TTC549 (cell line): ENCODE measurements at regions not wholly inside any gene's neighbourhood (a gene's known extent, or its start where the extent isn't known, plus 50 kb on each side); places are given as distances from the start of the nearest gene placed in this dataset.
A peak's percentile ranks its signal among the peaks of the same experiment; 100 is the strongest.

Source experiments
- FAIRE-seq: peaks from 2 replicates; lab custom pipeline; 2012; peaks lifted over from hg19 to GRCh38; lab: Jason Lieb, UNC

GRCh38 chr3:162436826-162437225 is 940.2 kb downstream of the OTOL1 start:
- no peak for FAIRE-seq

- no peak for FAIRE-seq
Measured at GRCh38 chr3:162437480-162437879, 940.9 kb downstream of the OTOL1 start.

DNA sequence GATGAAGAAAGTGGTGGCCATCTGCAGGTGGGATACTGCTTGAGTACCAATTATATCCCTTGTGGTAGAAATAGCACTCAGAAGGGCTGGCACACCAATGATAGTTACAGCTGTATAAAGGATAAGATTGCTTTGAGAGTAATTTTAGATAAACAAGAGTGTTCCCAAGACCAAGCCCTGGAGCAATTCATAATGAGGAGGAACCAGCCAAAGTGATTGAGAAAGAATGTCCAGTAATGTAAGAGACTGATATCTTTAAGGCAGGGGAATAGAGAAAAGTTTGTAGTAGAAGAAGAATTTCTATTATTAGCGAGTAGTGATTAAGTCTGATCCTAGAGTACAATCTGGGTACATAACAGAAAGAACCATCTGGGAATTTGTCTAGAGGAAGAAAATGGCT is 945.1 kb downstream of the OTOL1 start:
- FAIRE-seq: no peak

GRCh38 chr3:162443376-162443775 is 946.8 kb downstream of the OTOL1 start:
- FAIRE-seq: no peak

DNA sequence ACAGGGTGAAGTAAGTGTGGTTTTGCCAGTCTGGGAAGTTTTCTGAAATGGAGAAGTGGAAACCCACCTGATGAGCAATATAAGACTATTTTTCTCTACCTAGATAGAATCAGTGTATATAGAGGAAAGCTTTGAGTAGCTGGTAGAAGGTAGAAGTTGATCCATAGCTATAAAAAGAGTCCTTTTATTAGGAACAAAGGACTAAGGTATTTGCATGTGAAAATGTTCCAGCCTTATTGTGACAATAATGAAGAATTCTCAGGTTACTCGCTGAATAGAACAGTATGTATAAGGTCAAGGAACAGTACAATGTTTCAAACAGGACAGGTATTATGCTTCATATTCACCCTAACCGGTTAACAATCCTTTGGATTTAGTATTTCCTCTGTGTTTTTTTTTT is 972.2 kb downstream of the OTOL1 start:
- FAIRE-seq: no peak

DNA sequence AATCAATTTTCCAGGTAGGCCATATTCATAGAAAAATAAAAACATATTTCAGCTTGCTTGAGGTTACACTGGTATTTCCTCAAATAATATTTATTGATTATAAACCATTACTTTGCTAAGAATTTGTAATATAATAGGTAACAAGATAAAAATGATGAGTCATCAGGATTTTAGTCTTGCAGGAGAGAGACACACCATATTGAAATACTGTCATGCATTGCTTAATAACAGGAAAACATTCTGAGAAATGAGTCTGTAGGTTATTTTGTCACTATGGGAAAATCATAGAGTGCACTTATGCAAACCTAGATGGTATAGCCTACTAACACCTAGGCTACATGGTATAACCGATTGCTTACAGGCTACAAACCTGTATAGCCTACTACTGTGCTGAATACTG is 990.5 kb downstream of the OTOL1 start:
- no peak for FAIRE-seq

DNA sequence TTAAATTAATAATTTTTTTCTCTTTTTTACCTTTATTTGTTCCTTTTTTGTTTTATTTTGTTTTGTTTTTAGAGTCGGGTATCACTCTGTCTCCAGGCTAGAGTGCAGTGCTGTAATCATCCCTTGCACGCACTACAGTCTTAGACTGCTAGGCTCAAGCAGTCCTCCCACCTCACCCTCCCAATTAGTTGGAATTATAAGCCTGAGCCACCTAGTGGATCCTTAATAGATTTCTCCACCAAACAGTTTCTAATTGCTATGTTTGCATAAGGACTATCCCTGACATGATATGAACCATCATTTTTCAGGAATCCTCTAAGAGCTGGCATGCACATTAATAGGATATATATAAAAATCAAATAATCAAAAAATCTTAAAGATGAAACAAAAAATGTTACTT is 993.2 kb downstream of the OTOL1 start:
- no peak for FAIRE-seq

DNA sequence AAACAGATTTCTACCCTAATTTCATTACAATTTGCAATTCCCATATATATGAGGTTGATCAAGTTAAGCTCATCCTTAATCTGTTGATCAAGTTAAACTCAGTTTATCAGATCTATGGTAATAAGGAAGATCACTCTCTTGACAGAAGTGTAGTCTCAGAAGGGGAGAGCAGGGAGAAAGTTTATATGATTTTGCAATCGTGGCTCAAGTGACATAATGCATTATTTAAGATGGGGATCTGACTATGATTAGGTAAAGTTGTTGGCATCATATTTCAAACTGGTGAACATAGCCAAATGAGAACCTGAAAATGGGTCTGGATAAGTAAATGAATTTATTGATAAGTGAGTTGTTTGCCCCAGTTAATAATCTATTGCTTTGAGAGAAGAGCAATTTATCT is 995.3 kb downstream of the OTOL1 start:
- no peak for FAIRE-seq

GRCh38 chr3:162492446-162493081 is 996.0 kb downstream of the OTOL1 start:
- no peak for FAIRE-seq

DNA sequence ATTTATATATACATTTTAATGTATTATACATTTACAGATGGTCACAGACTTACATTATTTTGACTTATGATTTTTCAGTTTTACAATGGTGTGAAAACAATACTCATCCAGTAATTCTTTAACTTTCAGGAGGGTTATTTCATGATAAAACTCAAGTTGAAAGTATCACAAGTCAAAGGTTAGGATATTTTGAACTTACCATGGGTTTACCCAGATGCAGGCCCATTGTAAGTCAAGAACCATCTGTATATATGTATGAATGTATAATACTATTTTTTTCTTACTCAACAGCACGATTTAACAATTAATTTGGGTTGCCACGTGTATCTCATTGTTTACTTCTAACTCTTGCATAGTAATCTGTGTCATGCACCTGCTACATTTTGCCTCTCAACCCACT is 1002.0 kb downstream of the OTOL1 start:
- no peak for FAIRE-seq

- peak; percentile 47 for FAIRE-seq
Measured at GRCh38 chr3:162507397-162507796, 1010.8 kb downstream of the OTOL1 start.

GRCh38 chr3:162512488-162512887 is 1015.9 kb downstream of the OTOL1 start:
- FAIRE-seq: no peak

DNA sequence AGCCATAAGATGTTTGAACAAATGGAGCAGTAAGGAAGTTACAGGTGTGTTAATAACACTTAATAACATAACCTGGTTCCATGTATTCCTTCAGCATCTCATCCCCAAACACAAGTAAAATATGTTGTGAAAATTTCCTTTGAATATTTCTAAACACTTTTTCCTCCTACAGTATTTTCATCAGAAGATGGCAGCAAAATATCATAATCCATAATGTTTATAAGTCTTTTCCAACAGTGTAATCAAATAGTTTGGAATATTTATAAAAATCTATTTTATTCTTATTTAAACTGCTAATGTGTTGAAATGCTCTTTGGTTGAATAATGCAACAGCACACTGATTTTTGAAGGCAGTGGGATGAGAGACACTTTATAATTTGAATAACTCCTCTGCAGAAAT is 1020.5 kb downstream of the OTOL1 start:
- FAIRE-seq: no peak

- FAIRE-seq: no peak
Measured at GRCh38 chr3:162521669-162522068, 1025.1 kb downstream of the OTOL1 start.

GRCh38 chr3:162525066-162525742 is 1028.6 kb downstream of the OTOL1 start:
- no peak for FAIRE-seq

- no peak for FAIRE-seq
Measured at GRCh38 chr3:162525771-162526170, 1029.2 kb downstream of the OTOL1 start.

DNA sequence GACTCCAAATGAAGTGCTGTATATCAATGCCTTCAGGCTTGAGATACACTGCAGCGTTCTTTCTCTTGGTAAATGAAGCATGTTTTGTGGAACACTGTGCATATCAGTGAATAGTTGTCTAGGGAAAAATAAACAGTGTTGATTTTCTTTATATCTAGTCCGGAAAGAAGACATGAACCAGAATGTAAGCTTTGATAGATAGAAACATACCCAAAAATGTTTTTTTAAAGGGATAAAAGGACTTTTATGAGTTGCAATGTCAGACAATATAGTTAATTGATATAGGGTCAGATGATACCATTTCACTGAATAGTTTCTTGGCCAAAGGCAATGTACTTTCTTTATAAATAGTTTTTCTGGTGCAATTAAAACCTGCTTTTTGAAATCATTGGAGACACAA is 1037.8 kb downstream of the OTOL1 start:
- FAIRE-seq: no peak

DNA sequence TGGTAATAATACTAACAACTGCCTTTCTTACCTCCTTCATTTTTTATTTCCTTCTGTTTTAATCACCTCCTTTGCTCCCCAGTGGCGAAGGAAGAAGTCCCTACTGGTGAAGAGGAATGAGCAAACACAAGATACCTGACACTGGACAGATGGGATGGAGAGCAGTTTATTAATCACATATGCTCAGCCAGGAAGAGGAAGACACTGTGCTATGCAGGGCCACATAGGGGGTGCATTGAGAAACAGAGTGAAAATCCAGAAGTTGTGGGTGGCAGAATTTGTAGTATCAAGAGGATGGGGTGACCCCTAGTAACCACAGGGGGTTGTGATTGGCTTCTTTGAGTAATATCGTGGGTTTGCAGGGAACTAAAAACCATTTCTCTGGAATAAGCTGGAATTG is 1041.9 kb downstream of the OTOL1 start:
- FAIRE-seq: no peak

- no peak for FAIRE-seq
Measured at GRCh38 chr3:162538906-162539305, 1042.3 kb downstream of the OTOL1 start.

GRCh38 chr3:162540421-162540820 is 1043.8 kb downstream of the OTOL1 start:
- FAIRE-seq: no peak

DNA sequence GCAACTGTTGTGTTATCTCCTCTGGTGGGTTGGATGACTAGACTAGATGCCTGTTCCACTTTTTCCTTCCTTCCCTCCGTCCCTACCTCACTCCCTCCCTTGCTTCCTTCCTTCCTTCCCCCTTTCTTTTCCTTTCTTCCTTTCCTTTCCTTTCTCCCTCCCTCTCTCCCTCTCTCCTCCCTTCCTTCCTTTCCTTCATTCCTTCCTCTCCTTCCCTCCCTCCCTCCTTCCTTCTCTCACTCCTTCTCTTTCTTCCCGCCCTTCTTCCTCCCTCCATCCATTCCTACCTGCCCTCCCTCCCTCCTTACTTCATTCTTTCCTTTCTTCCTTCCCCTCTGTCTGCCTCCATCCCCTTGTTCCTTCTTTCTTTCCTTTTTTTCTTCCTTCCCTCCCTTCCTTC is 1045.3 kb downstream of the OTOL1 start:
- no peak for FAIRE-seq

GRCh38 chr3:162544246-162544645 is 1047.6 kb downstream of the OTOL1 start:
- FAIRE-seq: no peak

GRCh38 chr3:162546910-162547309 is 1050.3 kb downstream of the OTOL1 start:
- no peak for FAIRE-seq

DNA sequence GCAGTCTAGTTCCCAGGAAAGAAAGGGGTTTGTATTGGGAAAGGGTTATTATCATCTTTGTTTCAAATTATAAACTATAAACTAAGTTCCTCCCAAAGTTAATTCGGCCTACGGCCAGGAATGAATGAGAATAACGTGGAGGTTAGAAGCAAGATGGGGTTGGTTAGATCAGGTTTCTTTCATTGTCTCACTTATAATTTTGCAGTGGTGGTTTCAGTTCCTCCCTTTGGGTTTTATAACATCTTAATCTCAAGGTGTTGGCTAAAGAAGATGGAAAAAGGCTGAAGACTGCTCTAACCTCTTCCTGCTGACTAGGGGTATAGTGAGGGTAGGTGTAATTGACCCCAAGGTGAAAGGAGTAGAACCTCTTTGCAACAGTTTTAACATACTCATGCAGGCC is 1050.7 kb downstream of the OTOL1 start:
- FAIRE-seq: no peak
